GM12878 (cell line): ENCODE measurements at regions not wholly inside any gene's neighbourhood (a gene's known extent, or its start where the extent isn't known, plus 50 kb on each side); places are given as distances from the start of the nearest gene placed in this dataset.
"Not testable (repeated sequence)": the region's sequence is repeated elsewhere in the genome, so short reads cannot be mapped to it uniquely, and the experiment has no call there.

ENCODE experiments used
- ATAC-seq: fragments of 200-7000 bp; cut with Tn5 transposase; 3 replicates; pipeline ENCODE4 v1.9.1; 2020; ENCODE audit warnings: mild to moderate bottlenecking, moderate library complexity
- BruUV-seq: library from RNA; stranded (reverse); fragments of 400-500 nt; replicated peaks from 2 replicates; lab custom pipeline; 2021; lab: Mats Ljungman, UMichigan
- CTCF ChIA-PET: fragments of 300-600 bp; sonication (Branson Sonifier 250); formaldehyde crosslinking; extraction: SDS; loops from one replicate; lab custom pipeline; 2021; ENCODE audit warnings: inconsistent platforms; lab: Yijun Ruan, JAX
- POLR2A ChIA-PET: fragments of 350-600 bp; formaldehyde crosslinking; extraction: SDS; loops from one replicate; lab custom pipeline; 2021; ENCODE audit warnings: inconsistent platforms; lab: Charles Lee
- RAD21 ChIA-PET: fragments of 300-600 bp; sonication (Branson Sonifier 250); formaldehyde crosslinking; loops from one replicate; lab custom pipeline; 2023; ENCODE audit warnings: antibody characterized with exemption; ENCODE audit not compliant: unreplicated experiment; lab: Charles Lee
- SMC1A ChIA-PET: fragments of 300-600 bp; sonication (Branson Sonifier 250); formaldehyde crosslinking; loops from one replicate; lab custom pipeline; 2023; ENCODE audit not compliant: unreplicated experiment, uncharacterized antibody; lab: Charles Lee
- DNase-seq: peaks from one replicate; pipeline ENCODE4 v3.0.0-alpha.2; 2011; ENCODE audit warnings: low read depth, low spot score
- FAIRE-seq: peaks from 3 replicates; lab custom pipeline; 2011; peaks lifted over from hg19 to GRCh38; lab: Jason Lieb, UNC
- H2AFZ ChIP-seq: 2 replicates; pipeline ENCODE4 v1.6.0; 2011; ENCODE audit warnings: low read depth, low read length, control low read depth; ENCODE audit not compliant: control insufficient read depth
- H3K27ac ChIP-seq: 2 replicates; pipeline ENCODE4 v1.5.1; 2011; ENCODE audit warnings: control low read depth; ENCODE audit not compliant: control insufficient read depth, insufficient read depth
- H3K27me3 ChIP-seq, 2 experiments: replicated peaks in 1 of 2; 2 replicates each; pipeline versions ENCODE4 v1.6.0 to v1.6.1; 2011; ENCODE audit warnings: low read length in 1 of 2; ENCODE audit not compliant: control insufficient read depth in 2 of 2, insufficient read depth in 2 of 2
- H3K36me3 ChIP-seq, 2 experiments: 2 replicates each; pipeline ENCODE4 v1.5.1; 2011; ENCODE audit warnings: low read length in 1 of 2; ENCODE audit not compliant: control insufficient read depth in 2 of 2, insufficient read depth in 2 of 2
- H3K4me1 ChIP-seq: 2 replicates; pipeline ENCODE4 v1.6.1; 2011; ENCODE audit warnings: mild to moderate bottlenecking, low read length, moderate library complexity, mixed read lengths; ENCODE audit not compliant: control insufficient read depth, insufficient read depth
- H3K4me2 ChIP-seq: 2 replicates; pipeline ENCODE4 v1.6.0; 2011; ENCODE audit warnings: control low read depth; ENCODE audit not compliant: control insufficient read depth, insufficient read depth
- H3K4me3 ChIP-seq: fragments of 200-600 bp; sonication (generic); 2 replicates; pipeline ENCODE4 v1.5.1; 2016
- H3K79me2 ChIP-seq: 2 replicates; pipeline ENCODE4 v1.6.0; 2011; ENCODE audit warnings: low read length; ENCODE audit not compliant: control insufficient read depth, insufficient read depth
- H3K9ac ChIP-seq: 2 replicates; pipeline ENCODE4 v1.8.0; 2011; ENCODE audit warnings: low read length, control low read depth, mixed read lengths; ENCODE audit not compliant: control insufficient read depth, insufficient read depth
- H3K9me3 ChIP-seq: replicated peaks from 3 replicates; pipeline ENCODE4 v1.5.1; 2011; ENCODE audit warnings: mild to moderate bottlenecking, low read length; ENCODE audit not compliant: control insufficient read depth, insufficient read depth
- H4K20me1 ChIP-seq: 2 replicates; pipeline ENCODE4 v1.6.0; 2011; ENCODE audit not compliant: control insufficient read depth, insufficient read depth
- HCFC1 ChIP-seq: fragments of 150-350 bp; IDR thresholded peaks from 2 replicates; pipeline ENCODE4 v1.6.1; 2014; ENCODE audit warnings: low read length
- NFYB ChIP-seq: IDR thresholded peaks from 2 replicates; pipeline ENCODE4 v1.6.1; 2011; ENCODE audit warnings: low read depth, mild to moderate bottlenecking, low read length, improper control_type of control experiment, moderate library complexity; ENCODE audit not compliant: insufficient read depth
- NR2C1 ChIP-seq: fragments of 450-650 bp; IDR thresholded peaks from 2 replicates; pipeline ENCODE4 v1.6.1; 2017; ENCODE audit warnings: antibody characterized with exemption, mild to moderate bottlenecking, moderate library complexity
- RFX5 ChIP-seq: IDR thresholded peaks from 2 replicates; pipeline ENCODE4 v1.6.1; 2011; ENCODE audit warnings: low read depth, low read length, improper control_type of control experiment
- SIN3A ChIP-seq: IDR thresholded peaks from 2 replicates; pipeline ENCODE4 v1.6.1; 2012; ENCODE audit warnings: low read depth, low read length, improper control_type of control experiment
- SMAD1 ChIP-seq: fragments of 450-650 bp; IDR thresholded peaks from 2 replicates; pipeline ENCODE4 v1.6.1; 2018; ENCODE audit warnings: mild to moderate bottlenecking, low read depth; ENCODE audit not compliant: partially characterized antibody
- SRF ChIP-seq, 2 experiments: IDR thresholded peaks; 2 replicates each; pipeline ENCODE4 v1.6.1; 2011; ENCODE audit warnings: low read depth in 2 of 2, low read length in 2 of 2, mild to moderate bottlenecking in 1 of 2, moderate library complexity in 1 of 2
- WGBS: methylation state at CpG from one replicate; pipeline ENCODE4 v1.1.6; 2016; ENCODE audit warnings: low lambda C conversion rate; ENCODE audit not compliant: insufficient replicate concordance, insufficient coverage; ENCODE audit errors: missing lambda C conversion rate; 5-methylcytosine and 5-hydroxymethylcytosine counted together
- in situ Hi-C: fragments of 300-500 bp; cut with MboI; formaldehyde crosslinking; loops from 9 replicates; pipeline ENCODE4 v1.14.3; 2018; ENCODE audit warnings: mixed read lengths
- intact Hi-C: fragments of 100-400 bp; cut with micrococcal nuclease; formaldehyde crosslinking; loops from one replicate; pipeline ENCODE4 v1.14.2; 2022; ENCODE audit not compliant: unreplicated experiment
- TF ChIP-seq, protein P1 (sequence below): fragments of 450-650 bp; conservative IDR thresholded peaks from 2 replicates; pipeline ENCODE4 v1.6.1; 2017; ENCODE audit warnings: mild to moderate bottlenecking, moderate library complexity
- TF ChIP-seq, protein P2 (sequence below): fragments of 450-650 bp; IDR thresholded peaks from 2 replicates; pipeline ENCODE4 v1.6.1; 2017; ENCODE audit warnings: borderline replicate concordance
- TF ChIP-seq, protein P3 (sequence below): IDR thresholded peaks from 2 replicates; pipeline ENCODE4 v1.6.1; 2012; ENCODE audit warnings: low read length, inconsistent platforms
- TF ChIP-seq, protein P4 (sequence below): fragments of 450-650 bp; IDR thresholded peaks from 2 replicates; pipeline ENCODE4 v1.6.1; 2016; ENCODE audit warnings: mild to moderate bottlenecking

DNA sequence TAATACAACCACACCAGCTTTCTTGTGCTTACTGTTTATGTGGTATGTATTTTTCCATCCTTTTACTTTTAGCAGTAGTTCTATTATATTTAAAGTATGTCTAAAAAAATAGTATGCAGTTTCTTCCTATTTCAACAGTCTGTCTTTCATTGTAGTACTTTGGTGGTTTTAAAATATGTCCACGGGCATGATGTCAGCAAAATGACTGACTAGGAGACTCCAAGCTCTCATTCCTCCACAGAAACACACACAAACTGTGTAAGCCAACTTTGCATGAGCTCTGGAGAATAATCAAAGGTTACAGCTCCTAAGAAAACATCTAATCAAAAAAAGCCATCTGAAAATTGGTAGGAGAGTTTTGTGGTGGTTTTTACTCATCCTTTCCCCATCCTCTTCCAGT, 56.1 kb downstream of the TEX51 start:
- H3K36me3 ChIP-seq = no peaks in the 10 kb centered on the region
- H3K9ac ChIP-seq = no peak overlapping the region
- H3K4me3 ChIP-seq = no peak overlapping the region
- intact Hi-C loops (no loop called here), in situ Hi-C loops (no loop called here)
- BruUV-seq = no TSS peak
- ATAC-seq (no peak), DNase-seq (no peak), FAIRE-seq (no peak)
- H2AFZ ChIP-seq = no peak overlapping the region
- TF ChIP-seq RFX5 (no peak), SMAD1 (no peak), NFYB (no peak), SRF (IDR thresholded peaks at IDR 0.05; ENCODE audit: low read depth in 2 of 2, low read length in 2 of 2) (no peak), SIN3A (no peak), NR2C1 (no peak), HCFC1 (no peak)
- TF ChIP-seq, protein P1, sequence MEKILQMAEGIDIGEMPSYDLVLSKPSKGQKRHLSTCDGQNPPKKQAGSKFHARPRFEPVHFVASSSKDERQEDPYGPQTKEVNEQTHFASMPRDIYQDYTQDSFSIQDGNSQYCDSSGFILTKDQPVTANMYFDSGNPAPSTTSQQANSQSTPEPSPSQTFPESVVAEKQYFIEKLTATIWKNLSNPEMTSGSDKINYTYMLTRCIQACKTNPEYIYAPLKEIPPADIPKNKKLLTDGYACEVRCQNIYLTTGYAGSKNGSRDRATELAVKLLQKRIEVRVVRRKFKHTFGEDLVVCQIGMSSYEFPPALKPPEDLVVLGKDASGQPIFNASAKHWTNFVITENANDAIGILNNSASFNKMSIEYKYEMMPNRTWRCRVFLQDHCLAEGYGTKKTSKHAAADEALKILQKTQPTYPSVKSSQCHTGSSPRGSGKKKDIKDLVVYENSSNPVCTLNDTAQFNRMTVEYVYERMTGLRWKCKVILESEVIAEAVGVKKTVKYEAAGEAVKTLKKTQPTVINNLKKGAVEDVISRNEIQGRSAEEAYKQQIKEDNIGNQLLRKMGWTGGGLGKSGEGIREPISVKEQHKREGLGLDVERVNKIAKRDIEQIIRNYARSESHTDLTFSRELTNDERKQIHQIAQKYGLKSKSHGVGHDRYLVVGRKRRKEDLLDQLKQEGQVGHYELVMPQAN = no peak
- TF ChIP-seq, protein P2, sequence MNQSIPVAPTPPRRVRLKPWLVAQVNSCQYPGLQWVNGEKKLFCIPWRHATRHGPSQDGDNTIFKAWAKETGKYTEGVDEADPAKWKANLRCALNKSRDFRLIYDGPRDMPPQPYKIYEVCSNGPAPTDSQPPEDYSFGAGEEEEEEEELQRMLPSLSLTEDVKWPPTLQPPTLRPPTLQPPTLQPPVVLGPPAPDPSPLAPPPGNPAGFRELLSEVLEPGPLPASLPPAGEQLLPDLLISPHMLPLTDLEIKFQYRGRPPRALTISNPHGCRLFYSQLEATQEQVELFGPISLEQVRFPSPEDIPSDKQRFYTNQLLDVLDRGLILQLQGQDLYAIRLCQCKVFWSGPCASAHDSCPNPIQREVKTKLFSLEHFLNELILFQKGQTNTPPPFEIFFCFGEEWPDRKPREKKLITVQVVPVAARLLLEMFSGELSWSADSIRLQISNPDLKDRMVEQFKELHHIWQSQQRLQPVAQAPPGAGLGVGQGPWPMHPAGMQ = no peak
- TF ChIP-seq, protein P3, sequence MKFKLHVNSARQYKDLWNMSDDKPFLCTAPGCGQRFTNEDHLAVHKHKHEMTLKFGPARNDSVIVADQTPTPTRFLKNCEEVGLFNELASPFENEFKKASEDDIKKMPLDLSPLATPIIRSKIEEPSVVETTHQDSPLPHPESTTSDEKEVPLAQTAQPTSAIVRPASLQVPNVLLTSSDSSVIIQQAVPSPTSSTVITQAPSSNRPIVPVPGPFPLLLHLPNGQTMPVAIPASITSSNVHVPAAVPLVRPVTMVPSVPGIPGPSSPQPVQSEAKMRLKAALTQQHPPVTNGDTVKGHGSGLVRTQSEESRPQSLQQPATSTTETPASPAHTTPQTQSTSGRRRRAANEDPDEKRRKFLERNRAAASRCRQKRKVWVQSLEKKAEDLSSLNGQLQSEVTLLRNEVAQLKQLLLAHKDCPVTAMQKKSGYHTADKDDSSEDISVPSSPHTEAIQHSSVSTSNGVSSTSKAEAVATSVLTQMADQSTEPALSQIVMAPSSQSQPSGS = no peak
- TF ChIP-seq, protein P4, sequence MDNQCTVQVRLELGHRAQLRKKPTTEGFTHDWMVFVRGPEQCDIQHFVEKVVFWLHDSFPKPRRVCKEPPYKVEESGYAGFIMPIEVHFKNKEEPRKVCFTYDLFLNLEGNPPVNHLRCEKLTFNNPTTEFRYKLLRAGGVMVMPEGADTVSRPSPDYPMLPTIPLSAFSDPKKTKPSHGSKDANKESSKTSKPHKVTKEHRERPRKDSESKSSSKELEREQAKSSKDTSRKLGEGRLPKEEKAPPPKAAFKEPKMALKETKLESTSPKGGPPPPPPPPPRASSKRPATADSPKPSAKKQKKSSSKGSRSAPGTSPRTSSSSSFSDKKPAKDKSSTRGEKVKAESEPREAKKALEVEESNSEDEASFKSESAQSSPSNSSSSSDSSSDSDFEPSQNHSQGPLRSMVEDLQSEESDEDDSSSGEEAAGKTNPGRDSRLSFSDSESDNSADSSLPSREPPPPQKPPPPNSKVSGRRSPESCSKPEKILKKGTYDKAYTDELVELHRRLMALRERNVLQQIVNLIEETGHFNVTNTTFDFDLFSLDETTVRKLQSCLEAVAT = no peak
- WGBS = 0% methylated on average over 1 of the region's 1 CpG
- CTCF ChIA-PET = no interaction called here
- no peaks in the 10 kb centered on the region for H3K27me3 ChIP-seq
- no peaks in the 10 kb centered on the region for H3K9me3 ChIP-seq
- no peak overlapping the region for H3K4me2 ChIP-seq
- H3K4me1 ChIP-seq = no peaks in the 10 kb centered on the region
- H3K79me2 ChIP-seq = no peaks in the 10 kb centered on the region
- no peaks in the 10 kb centered on the region for H4K20me1 ChIP-seq
- RAD21 ChIA-PET = no interaction called here
- SMC1A ChIA-PET = no interaction called here
- POLR2A ChIA-PET = no interaction called here
- H3K27ac ChIP-seq = no peak overlapping the region

DNA sequence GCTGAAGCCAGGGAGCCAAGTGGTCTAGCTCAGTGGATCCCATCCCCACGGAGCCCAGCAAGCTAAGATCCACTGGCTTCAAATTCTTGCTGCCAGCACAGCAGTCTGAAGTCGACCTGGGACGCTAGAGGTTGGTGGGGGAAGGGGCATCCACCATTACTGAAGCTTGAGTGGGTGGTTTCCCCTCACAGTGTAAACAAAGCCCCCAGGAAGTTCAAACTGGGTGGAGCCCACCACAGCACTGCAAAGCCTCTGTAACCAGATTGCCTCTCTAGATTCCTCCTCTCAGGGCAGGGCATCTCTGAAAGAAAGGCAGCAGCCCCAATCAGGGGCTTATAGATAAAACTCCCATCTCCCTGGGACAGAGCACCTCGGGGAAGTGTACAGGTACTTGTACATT, 58.1 kb downstream of the TEX51 start:
- ChIA-PET SMC1A (interaction anchor here (1.4 kb wide), 1 partner anchor 10 kb away, joined by 3 read pairs; no protein-coding TSS in a partner anchor), CTCF (interaction anchor here (1.5 kb wide), 1 partner anchor 15 kb away, joined by 4 read pairs; no protein-coding TSS in a partner anchor)
- H3K27ac ChIP-seq, H3K4me2 ChIP-seq, H3K4me1 ChIP-seq, H3K36me3 ChIP-seq, RAD21 ChIA-PET, H3K27me3 ChIP-seq, in situ Hi-C loops, H4K20me1 ChIP-seq, H3K9me3 ChIP-seq, ATAC-seq, DNase-seq, H3K9ac ChIP-seq, H2AFZ ChIP-seq, H3K4me3 ChIP-seq, POLR2A ChIA-PET, intact Hi-C loops, H3K79me2 ChIP-seq, FAIRE-seq, BruUV-seq: not testable (repeated sequence)
- WGBS = 21% methylated on average over 4 of the region's 4 CpGs
